Sigmoid colon (tissue), 6 donors: ENCODE measurements at regions not wholly inside any gene's neighbourhood (a gene's known extent, or its start where the extent isn't known, plus 50 kb on each side); places are given as distances from the start of the nearest gene placed in this dataset.

Source experiments
- DNase-seq: peaks from one replicate; pipeline ENCODE4 v3.0.0-alpha.2; 2019
- H3K27ac ChIP-seq, 4 donors: fragments of 200-600 bp; sonication (generic); one replicate each; pipeline ENCODE4 v1.5.1; 2016 to 2019; ENCODE audit warnings: mild to moderate bottlenecking in 1 of 4
- H3K27me3 ChIP-seq, 3 donors: fragments of 200-600 bp; sonication (generic); one replicate each; pipeline ENCODE4 v1.5.1; 2019; ENCODE audit warnings: mild to moderate bottlenecking in 1 of 3
- H3K36me3 ChIP-seq, 4 donors: fragments of 200-600 bp; sonication (generic); one replicate each; pipeline ENCODE4 v1.5.1; 2016 to 2019
- H3K4me1 ChIP-seq, 4 donors: fragments of 200-600 bp; sonication (generic); one replicate each; pipeline ENCODE4 v1.5.1; 2017 to 2019
- H3K4me3 ChIP-seq, 4 donors: fragments of 200-600 bp; sonication (generic); one replicate each; pipeline ENCODE4 v1.5.1; 2017 to 2019; ENCODE audit warnings: mild to moderate bottlenecking in 2 of 4, moderate library complexity in 1 of 4
- H3K9me3 ChIP-seq, 4 donors: fragments of 200-600 bp in 3 of 4; sonication (generic) in 3 of 4; one replicate each; pipeline versions ENCODE4 v1.5.1 to v1.6.1; 2013 to 2019
- CTCF ChIP-seq, 4 experiments: fragments of 450-650 bp in 3 of 4; fragments of 200-600 bp in 1 of 4; IDR thresholded peaks; one replicate each; pipeline ENCODE4 v1.5.1; 2016 to 2019; ENCODE audit warnings: antibody characterized with exemption in 4 of 4, mild to moderate bottlenecking in 3 of 4, moderate library complexity in 2 of 4
- EP300 ChIP-seq, 4 donors: sonication (generic); formaldehyde crosslinking; IDR thresholded peaks; one replicate each; pipeline ENCODE4 v1.6.1; 2017; ENCODE audit warnings: antibody characterized with exemption in 4 of 4
- POLR2A ChIP-seq, 2 donors: fragments of 450-650 bp; IDR thresholded peaks; one replicate each; pipeline ENCODE4 v1.6.1; 2016; ENCODE audit warnings: antibody characterized with exemption in 2 of 2, mild to moderate bottlenecking in 2 of 2, moderate library complexity in 2 of 2
- POLR2AphosphoS5 ChIP-seq, 4 donors: sonication (generic); formaldehyde crosslinking; IDR thresholded peaks; one replicate each; pipeline ENCODE4 v1.6.1; 2017; ENCODE audit warnings: antibody characterized with exemption in 4 of 4
- WGBS, 2 donors: extraction: QIAGEN DNeasy Blood & Tissue Kit; methylation state at CpG; one replicate each; pipeline ENCODE4 v1.1.7; 2013; 5-methylcytosine and 5-hydroxymethylcytosine counted together
- intact Hi-C: fragments of 100-400 bp; cut with DNase I; formaldehyde crosslinking; loops from one replicate; pipeline ENCODE4 v1.15.1; 2023
- donor health status: healthy with polysubstance abuse.
- donor health status: healthy.

- Histone ChIP-seq H3K36me3 (no peaks in the 10 kb centered on the region), H3K27ac (no peak overlapping the region), H3K27me3 (no peaks in the 10 kb centered on the region), H3K9me3 (no peaks in the 10 kb centered on the region), H3K4me3 (no peak overlapping the region), H3K4me1 (no peaks in the 10 kb centered on the region)
- intact Hi-C loops, result no loop called here
- DNase-seq, result no peak
- 83 to 89% methylated on average over 2 of the region's 2 CpGs for WGBS, 2 donors
- TF ChIP-seq EP300 (IDR thresholded peaks at IDR 0.05), result no peak
- TF ChIP-seq CTCF (IDR thresholded peaks at IDR 0.05), result no peak
- TF ChIP-seq POLR2A (IDR thresholded peaks at IDR 0.05), result no peak
- TF ChIP-seq POLR2AphosphoS5 (IDR thresholded peaks at IDR 0.05), result no peak
Measured at GRCh38 chr6:9332241-9332780, 897.0 kb upstream of the SLC35B3 start.

GRCh38 chr6:9316831-9317230 is 881.5 kb upstream of the SLC35B3 start:
- 87 to 95% methylated on average over 3 of the region's 3 CpGs for WGBS, 2 donors
- intact Hi-C loops, result no loop called here
- H3K4me1 ChIP-seq, result no peaks in the 10 kb centered on the region
- H3K4me3 ChIP-seq, result no peak overlapping the region
- no peaks in the 10 kb centered on the region for H3K27me3 ChIP-seq
- H3K9me3 ChIP-seq, result no peaks in the 10 kb centered on the region
- TF ChIP-seq CTCF (IDR thresholded peaks at IDR 0.05) (no peak), EP300 (IDR thresholded peaks at IDR 0.05) (no peak), POLR2A (IDR thresholded peaks at IDR 0.05) (no peak), POLR2AphosphoS5 (IDR thresholded peaks at IDR 0.05) (no peak)
- no peaks in the 10 kb centered on the region for H3K36me3 ChIP-seq
- H3K27ac ChIP-seq, result no peak overlapping the region
- no peak for DNase-seq

GRCh38 chr6:9315966-9316650 is 880.8 kb upstream of the SLC35B3 start:
- no peak for DNase-seq
- H3K4me3 ChIP-seq, result no peak overlapping the region
- H3K27me3 ChIP-seq, result no peaks in the 10 kb centered on the region
- H3K27ac ChIP-seq, result no peak overlapping the region
- TF ChIP-seq POLR2A (IDR thresholded peaks at IDR 0.05) (no peak), EP300 (IDR thresholded peaks at IDR 0.05) (no peak), CTCF (IDR thresholded peaks at IDR 0.05) (no peak), POLR2AphosphoS5 (IDR thresholded peaks at IDR 0.05) (no peak)
- no peaks in the 10 kb centered on the region for H3K9me3 ChIP-seq
- no peaks in the 10 kb centered on the region for H3K4me1 ChIP-seq
- H3K36me3 ChIP-seq, result no peaks in the 10 kb centered on the region
- 56 to 76% methylated on average over 4 of the region's 4 CpGs for WGBS, 2 donors
- intact Hi-C loops, result no loop called here

GRCh38 chr6:9308284-9308683 is 872.9 kb upstream of the SLC35B3 start:
- Histone ChIP-seq H3K4me1 (no peaks in the 10 kb centered on the region), H3K4me3 (no peak overlapping the region), H3K36me3 (no peaks in the 10 kb centered on the region), H3K27ac (no peak overlapping the region), H3K9me3 (no peaks in the 10 kb centered on the region), H3K27me3 (no peaks in the 10 kb centered on the region)
- no peak for TF ChIP-seq POLR2A (IDR thresholded peaks at IDR 0.05)
- no peak for TF ChIP-seq CTCF (IDR thresholded peaks at IDR 0.05)
- TF ChIP-seq EP300 (IDR thresholded peaks at IDR 0.05), result no peak
- no peak for TF ChIP-seq POLR2AphosphoS5 (IDR thresholded peaks at IDR 0.05)
- no peak for DNase-seq
- intact Hi-C loops, result no loop called here
- WGBS, 2 donors, result 47 to 57% methylated on average over 4 of the region's 4 CpGs

GRCh38 chr6:9307786-9308185 is 872.4 kb upstream of the SLC35B3 start:
- DNase-seq, result no peak
- TF ChIP-seq POLR2A (IDR thresholded peaks at IDR 0.05), result no peak
- TF ChIP-seq POLR2AphosphoS5 (IDR thresholded peaks at IDR 0.05), result no peak
- no peak for TF ChIP-seq CTCF (IDR thresholded peaks at IDR 0.05)
- no peak for TF ChIP-seq EP300 (IDR thresholded peaks at IDR 0.05)
- Histone ChIP-seq H3K4me3 (no peak overlapping the region), H3K36me3 (no peaks in the 10 kb centered on the region), H3K27ac (no peak overlapping the region), H3K4me1 (no peaks in the 10 kb centered on the region), H3K9me3 (no peaks in the 10 kb centered on the region), H3K27me3 (no peaks in the 10 kb centered on the region)
- intact Hi-C loops, result no loop called here
- WGBS, 2 donors, result 79 to 81% methylated on average over 2 of the region's 2 CpGs
